SK-N-SH (cell line): ENCODE measurements at regions not wholly inside any gene's neighbourhood (a gene's known extent, or its start where the extent isn't known, plus 50 kb on each side); places are given as distances from the start of the nearest gene placed in this dataset.

ENCODE experiments used
- CTCF ChIA-PET: fragments of 300-600, 350-600 bp; formaldehyde crosslinking; extraction: SDS; loops from one replicate; lab custom pipeline; 2021; lab: Yijun Ruan, JAX
- POLR2A ChIA-PET: fragments of 350-600 bp; sonication (Branson Sonifier 250); formaldehyde crosslinking; extraction: SDS; loops from one replicate; lab custom pipeline; 2020; ENCODE audit warnings: antibody characterized with exemption, inconsistent platforms; lab: Yijun Ruan, JAX
- DNase-seq: peaks from one replicate; pipeline ENCODE4 v3.0.0; 2012
- H2AFZ ChIP-seq: fragments of 200-600 bp; sonication (generic); 2 replicates; pipeline ENCODE4 v1.8.1; 2016; ENCODE audit warnings: antibody characterized with exemption, mild to moderate bottlenecking, low read depth
- H3F3A ChIP-seq: fragments of 200-600 bp; sonication (generic); replicated peaks from 2 replicates; pipeline ENCODE3; 2016; ENCODE audit warnings: antibody characterized with exemption, mild to moderate bottlenecking; ENCODE audit not compliant: insufficient read depth
- H3K27ac ChIP-seq, 2 experiments: fragments of 200-500 bp in 1 of 2; fragments of 200-600 bp in 1 of 2; sonication (Bioruptor generic) in 1 of 2; sonication (generic), shearing (Covaris generic) in 1 of 2; 2 replicates each; pipeline versions ENCODE4 v1.5.1 to v1.6.1; 2014 to 2016; ENCODE audit warnings: low read depth in 2 of 2, inconsistent platforms in 1 of 2, low read length in 1 of 2, mild to moderate bottlenecking in 1 of 2, mixed read lengths in 1 of 2
- H3K27me3 ChIP-seq: fragments of 200-600 bp; sonication (generic), shearing (Covaris generic); 2 replicates; pipeline ENCODE4 v1.6.1; 2016; ENCODE audit warnings: mixed run types; ENCODE audit not compliant: insufficient read depth
- H3K36me3 ChIP-seq, 2 experiments: fragments of 200-500 bp in 1 of 2; fragments of 200-600 bp in 1 of 2; sonication (Bioruptor generic) in 1 of 2; sonication (generic) in 1 of 2; replicated peaks in 1 of 2; 2 replicates each; pipeline versions ENCODE3 to v1.5.1; 2014 to 2016; ENCODE audit warnings: low read length in 1 of 2, mild to moderate bottlenecking in 1 of 2; ENCODE audit not compliant: insufficient read depth in 2 of 2, control insufficient read depth in 1 of 2
- H3K4me1 ChIP-seq, 2 experiments: fragments of 200-500 bp in 1 of 2; fragments of 200-600 bp in 1 of 2; sonication (Bioruptor generic) in 1 of 2; sonication (generic), shearing (Covaris generic) in 1 of 2; 2 replicates each; pipeline versions ENCODE4 v1.5.1 to v1.6.1; 2014 to 2016; ENCODE audit warnings: low read depth in 1 of 2, low read length in 1 of 2, mixed run types in 1 of 2; ENCODE audit not compliant: insufficient read depth in 2 of 2, control insufficient read depth in 1 of 2
- H3K4me2 ChIP-seq: fragments of 200-600 bp; sonication (generic), shearing (Covaris generic); 2 replicates; pipeline ENCODE4 v1.6.1; 2017; ENCODE audit warnings: mixed run types
- H3K4me3 ChIP-seq, 2 experiments: fragments of 200-500 bp in 1 of 2; fragments of 200-600 bp in 1 of 2; sonication (Bioruptor generic) in 1 of 2; sonication (generic), shearing (Covaris generic) in 1 of 2; 2 replicates each; pipeline versions ENCODE4 v1.5.1 to v1.8.1; 2014 to 2016; ENCODE audit warnings: low read depth in 2 of 2, inconsistent platforms in 1 of 2, low read length in 1 of 2, mild to moderate bottlenecking in 1 of 2, mixed read lengths in 1 of 2, moderate library complexity in 1 of 2
- H3K79me2 ChIP-seq: fragments of 200-600 bp; sonication (generic); 2 replicates; pipeline ENCODE4 v1.8.1; 2017; ENCODE audit warnings: mild to moderate bottlenecking; ENCODE audit not compliant: insufficient read depth
- H3K9ac ChIP-seq: fragments of 200-600 bp; sonication (generic); 2 replicates; pipeline ENCODE4 v1.6.1; 2017; ENCODE audit warnings: mixed run types
- H3K9me2 ChIP-seq: fragments of 200-600 bp; sonication (generic); 2 replicates; pipeline ENCODE4 v1.6.1; 2017; ENCODE audit warnings: mixed run types
- H3K9me3 ChIP-seq: fragments of 200-600 bp; sonication (generic); 2 replicates; pipeline ENCODE4 v1.6.1; 2017; ENCODE audit warnings: mixed run types, mild to moderate bottlenecking, moderate library complexity
- H4K20me1 ChIP-seq: fragments of 200-600 bp; sonication (generic); 2 replicates; pipeline ENCODE4 v1.6.1; 2017; ENCODE audit warnings: mild to moderate bottlenecking, mixed run types; ENCODE audit not compliant: insufficient read depth
- CHD2 ChIP-seq: fragments of 150-350 bp; IDR thresholded peaks from 2 replicates; pipeline ENCODE4 v1.6.1; 2018; ENCODE audit warnings: low read length; ENCODE audit not compliant: partially characterized antibody
- ELF1 ChIP-seq: IDR thresholded peaks from 2 replicates; pipeline ENCODE4 v1.4.0; 2012
- EP300 ChIP-seq, 2 experiments: IDR thresholded peaks; 2 replicates each; pipeline versions ENCODE4 v1.4.0 to v1.6.1; 2012; ENCODE audit warnings: borderline replicate concordance in 1 of 2, low read depth in 1 of 2, low read length in 1 of 2
- FOXJ3 ChIP-seq: sonication (generic); formaldehyde crosslinking; IDR thresholded peaks from 2 replicates; pipeline ENCODE4 v1.5.1; 2020; ENCODE audit warnings: mild to moderate bottlenecking, missing genetic modification reagents
- FOXM1 ChIP-seq: IDR thresholded peaks from 2 replicates; pipeline ENCODE4 v1.4.0; 2012; ENCODE audit warnings: low read depth, mild to moderate bottlenecking
- IRF3 ChIP-seq: fragments of 150-350 bp; IDR thresholded peaks from 2 replicates; pipeline ENCODE4 v1.6.1; 2016; ENCODE audit warnings: mild to moderate bottlenecking, low read depth, low read length
- MEF2A ChIP-seq: IDR thresholded peaks from 2 replicates; pipeline ENCODE4 v1.4.0; 2012; ENCODE audit warnings: low read depth, borderline replicate concordance
- NRF1 ChIP-seq: IDR thresholded peaks from 2 replicates; pipeline ENCODE4 v1.6.1; 2012; ENCODE audit warnings: low read depth, mild to moderate bottlenecking, low read length
- RAD21 ChIP-seq: IDR thresholded peaks from 2 replicates; pipeline ENCODE4 v1.6.1; 2012; ENCODE audit warnings: mild to moderate bottlenecking, low read length
- REST ChIP-seq: IDR thresholded peaks from 2 replicates; pipeline ENCODE4 v1.6.1; 2012; ENCODE audit warnings: mild to moderate bottlenecking, low read depth, low read length, moderate library complexity
- RXRA ChIP-seq: IDR thresholded peaks from 2 replicates; pipeline ENCODE4 v1.4.0; 2012; ENCODE audit warnings: low read depth, mild to moderate bottlenecking, borderline replicate concordance
- SMC3 ChIP-seq: IDR thresholded peaks from 2 replicates; pipeline ENCODE4 v1.6.1; 2012; ENCODE audit warnings: low read depth, low read length, improper control_type of control experiment
- TAF1 ChIP-seq: IDR thresholded peaks from 2 replicates; pipeline ENCODE4 v1.6.1; 2012; ENCODE audit warnings: low read depth, mild to moderate bottlenecking, low read length, moderate library complexity, borderline replicate concordance
- USF2 ChIP-seq: fragments of 150-350 bp; IDR thresholded peaks from 2 replicates; pipeline ENCODE4 v1.6.1; 2017; ENCODE audit warnings: antibody characterized with exemption, low read length, low read depth, borderline replicate concordance
- YY1 ChIP-seq: IDR thresholded peaks from 2 replicates; pipeline ENCODE4 v1.4.0; 2012; ENCODE audit warnings: low read depth, mild to moderate bottlenecking
- ZBTB33 ChIP-seq: IDR thresholded peaks from 2 replicates; pipeline ENCODE4 v1.4.0; 2012; ENCODE audit warnings: low read depth, borderline replicate concordance
- WGBS: methylation state at CpG from one replicate; pipeline ENCODE4 v1.1.6; 2017; ENCODE audit warnings: low lambda C conversion rate; 5-methylcytosine and 5-hydroxymethylcytosine counted together

- no peak for DNase-seq
- H3K27ac ChIP-seq, result no peak overlapping the region
- H2AFZ ChIP-seq, result no peak overlapping the region
- no peak for TF ChIP-seq NRF1
- no peak for TF ChIP-seq SMC3
- no peak for TF ChIP-seq MEF2A
- no peak for TF ChIP-seq FOXM1
- TF ChIP-seq RAD21, result no peak
- no peak for TF ChIP-seq REST
- TF ChIP-seq IRF3, result no peak
- TF ChIP-seq RXRA, result no peak
- no peak for TF ChIP-seq FOXJ3 (CRISPR knock-in tag)
- TF ChIP-seq ELF1, result no peak
- TF ChIP-seq EP300 (IDR thresholded peaks at IDR 0.05; ENCODE audit: borderline replicate concordance in 1 of 2, low read depth in 1 of 2, low read length in 1 of 2), result no peak
- no peaks in the 10 kb centered on the region; the same call in 1 of the 2 replicates for H3K27me3 ChIP-seq
- no peaks in the 10 kb centered on the region for H3K9me2 ChIP-seq
- H3K4me2 ChIP-seq, result no peak overlapping the region
- H3K4me1 ChIP-seq, result no peaks in the 10 kb centered on the region; a peak in 1 of 4 replicates
- CTCF ChIA-PET, result interaction anchor here (1.8 kb wide), 1 partner anchor 23 kb away, joined by 6 read pairs; no protein-coding TSS in a partner anchor
- no peak overlapping the region for H3K9ac ChIP-seq
- H3K79me2 ChIP-seq, result no peaks in the 10 kb centered on the region
- no peaks in the 10 kb centered on the region for H3K36me3 ChIP-seq
- WGBS, result 60% methylated on average over 4 of the region's 4 CpGs
- no peaks in the 10 kb centered on the region for H4K20me1 ChIP-seq
- POLR2A ChIA-PET, result no interaction called here
- no peak overlapping the region for H3K4me3 ChIP-seq
- H3F3A ChIP-seq, result no peaks in the 10 kb centered on the region
- no peaks in the 10 kb centered on the region for H3K9me3 ChIP-seq
Observed at GRCh38 chr2:18496516-18496915, 63.9 kb downstream of the RDH14 start.

- no peaks in the 10 kb centered on the region for H3K9me2 ChIP-seq
- H3F3A ChIP-seq, result no peaks in the 10 kb centered on the region
- no peaks in the 10 kb centered on the region for H3K79me2 ChIP-seq
- H3K9ac ChIP-seq, result no peak overlapping the region
- H3K36me3 ChIP-seq, result no peaks in the 10 kb centered on the region
- no peaks in the 10 kb centered on the region for H4K20me1 ChIP-seq
- DNase-seq, result no peak
- 30% methylated on average over 2 of the region's 2 CpGs for WGBS
- no peaks in the 10 kb centered on the region for H3K9me3 ChIP-seq
- ChIA-PET CTCF (interaction anchor here (0.5 to 1.8 kb wide), 2 partner anchors 25 to 1215 kb away, joined by 3 to 6 read pairs; no protein-coding TSS in a partner anchor), POLR2A (no interaction called here)
- no peak overlapping the region for H3K27ac ChIP-seq
- H3K4me3 ChIP-seq, result no peak overlapping the region
- H2AFZ ChIP-seq, result no peak overlapping the region
- H3K4me1 ChIP-seq, result no peaks in the 10 kb centered on the region; a peak in 1 of 4 replicates
- no peak overlapping the region for H3K4me2 ChIP-seq
- no peaks in the 10 kb centered on the region; the same call in 1 of the 2 replicates for H3K27me3 ChIP-seq
- no peak for TF ChIP-seq FOXJ3 (CRISPR knock-in tag)
- TF ChIP-seq EP300 (IDR thresholded peaks at IDR 0.05; ENCODE audit: borderline replicate concordance in 1 of 2, low read depth in 1 of 2, low read length in 1 of 2), result no peak
- TF ChIP-seq YY1, result no peak
- no peak for TF ChIP-seq ZBTB33
- TF ChIP-seq CHD2, result no peak
- TF ChIP-seq REST, result no peak
- TF ChIP-seq TAF1, result no peak
- no peak for TF ChIP-seq USF2
Observed at GRCh38 chr2:18495058-18495457, 65.4 kb downstream of the RDH14 start.
